Fibroblast of mammary gland (primary cell): ENCODE measurements at regions not wholly inside any gene's neighbourhood (a gene's known extent, or its start where the extent isn't known, plus 50 kb on each side); places are given as distances from the start of the nearest gene placed in this dataset.

ENCODE experiments used
- DNase-seq: peaks from one replicate; pipeline ENCODE4 v3.0.0-alpha.2; 2010; ENCODE audit warnings: low read depth
- H3K4me3 ChIP-seq: 2 replicates; pipeline ENCODE4 v1.5.1; 2011; ENCODE audit warnings: low read depth, mild to moderate bottlenecking, low read length, moderate library complexity; ENCODE audit not compliant: control insufficient read depth
- CTCF ChIP-seq: conservative IDR thresholded peaks from 2 replicates; pipeline ENCODE4 v1.5.1; 2011; ENCODE audit warnings: low read depth, low read length, inconsistent platforms; ENCODE audit not compliant: control insufficient read depth, insufficient read depth

DNA sequence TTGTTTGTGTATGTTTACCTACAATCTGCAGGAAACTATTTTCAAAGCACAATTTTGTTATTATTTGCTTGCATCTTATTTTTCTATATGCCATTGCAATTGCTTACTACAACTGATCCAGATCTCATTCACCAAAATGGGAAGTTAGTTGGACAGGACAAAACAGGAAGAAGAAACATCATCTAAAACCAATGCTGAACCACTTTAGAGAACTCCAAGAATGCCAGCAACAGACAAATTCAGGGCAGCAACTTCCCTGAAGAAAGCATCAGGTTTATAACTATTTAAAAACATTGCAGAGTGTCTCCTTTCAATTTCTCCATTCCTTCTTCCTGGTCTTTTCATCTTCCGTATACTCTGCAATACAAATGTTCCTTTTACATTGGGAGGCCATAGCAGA lies 82.4 kb upstream of the SMYD2 start:
- H3K4me3 ChIP-seq, result no peak overlapping the region
- TF ChIP-seq CTCF, result no peak
- no peak for DNase-seq

DNA sequence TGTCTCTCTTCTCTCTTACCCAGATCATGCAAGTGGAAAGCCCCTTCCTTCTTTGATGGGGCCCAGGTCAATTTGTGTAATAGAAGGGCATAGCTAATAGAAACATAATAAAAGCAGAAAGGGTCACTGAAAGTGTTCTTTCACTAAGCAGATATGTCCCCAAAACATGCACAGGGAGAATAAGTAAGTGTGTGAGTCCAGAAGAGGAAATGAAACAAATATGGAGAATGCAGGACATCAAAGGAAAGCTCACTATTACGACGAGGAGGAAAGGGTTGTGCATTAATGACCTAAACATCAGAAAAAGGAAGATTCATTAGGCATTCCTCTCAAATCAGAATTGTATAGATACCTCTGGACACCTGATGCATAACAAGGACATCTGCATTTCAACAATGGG lies 81.4 kb upstream of the SMYD2 start:
- no peak for TF ChIP-seq CTCF
- no peak for DNase-seq
- H3K4me3 ChIP-seq, result no peak overlapping the region

GRCh38 chr1:214202992-214203391 lies 78.0 kb upstream of the SMYD2 start:
- TF ChIP-seq CTCF, result no peak
- DNase-seq, result no peak

GRCh38 chr1:214205053-214205452 lies 75.9 kb upstream of the SMYD2 start:
- no peak for DNase-seq
- TF ChIP-seq CTCF, result no peak
- H3K4me3 ChIP-seq, result no peak overlapping the region

More at GRCh38 chr1:214202992-214203391, 78.0 kb upstream of the SMYD2 start:
- H3K4me3 ChIP-seq, result no peak overlapping the region

GRCh38 chr1:214208460-214208859 lies 72.5 kb upstream of the SMYD2 start:
- H3K4me3 ChIP-seq, result no peak overlapping the region
- TF ChIP-seq CTCF, result no peak
- DNase-seq, result no peak

DNA sequence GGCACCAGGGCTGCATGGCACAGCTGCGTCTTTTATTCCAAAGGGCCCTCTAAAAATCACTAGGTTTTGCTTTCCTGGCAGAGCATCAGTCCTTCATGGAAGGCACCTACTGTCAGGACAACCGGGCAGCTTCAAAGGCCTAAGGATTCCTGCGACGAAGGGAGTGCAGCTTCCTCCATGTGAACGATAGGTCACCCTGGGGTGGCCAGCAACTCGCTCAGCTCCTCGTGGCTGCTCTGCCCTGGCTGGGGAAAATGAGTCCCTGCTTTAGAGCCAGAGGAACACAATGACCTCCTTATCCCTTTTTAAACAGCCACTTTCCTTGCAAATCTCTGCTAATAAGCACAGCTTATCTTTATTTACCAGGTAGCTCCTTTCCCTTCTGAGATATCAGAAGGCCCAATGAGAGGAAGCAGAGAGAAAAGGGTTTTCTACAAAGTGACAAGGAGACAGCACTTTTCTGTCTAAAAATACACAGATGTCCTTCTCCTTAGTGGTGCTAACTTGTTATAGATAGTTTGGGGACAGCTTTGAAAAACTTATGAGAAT lies 71.6 kb upstream of the SMYD2 start:
- no peak overlapping the region for H3K4me3 ChIP-seq
- DNase-seq, result no peak
- TF ChIP-seq CTCF, result no peak

- no peak for TF ChIP-seq CTCF
- no peak overlapping the region for H3K4me3 ChIP-seq
- peak; percentile 52 for DNase-seq
Observed at GRCh38 chr1:214213136-214213535, 67.8 kb upstream of the SMYD2 start.
